Neural progenitor cell (in vitro differentiated cells): ENCODE measurements at regions not wholly inside any gene's neighbourhood (a gene's known extent, or its start where the extent isn't known, plus 50 kb on each side); places are given as distances from the start of the nearest gene placed in this dataset.

Source experiments
- CTCF ChIP-seq: fragments of 200-600 bp; sonication (generic); IDR thresholded peaks from 2 replicates; pipeline ENCODE4 v1.5.1; 2017; ENCODE audit warnings: antibody characterized with exemption, mild to moderate bottlenecking
- EZH2 ChIP-seq: fragments of 200-600 bp; sonication (generic); IDR thresholded peaks from 2 replicates; pipeline ENCODE4 v1.6.1; 2017; ENCODE audit warnings: antibody characterized with exemption, mild to moderate bottlenecking, moderate library complexity
- EZH2phosphoT487 ChIP-seq: fragments of 200-600 bp; sonication (generic); IDR thresholded peaks from 2 replicates; pipeline ENCODE4 v1.6.1; 2017; ENCODE audit warnings: antibody characterized with exemption

GRCh38 chr21:17738176-17738953 lies 80.8 kb downstream of the C21orf91 start:
- no peak for TF ChIP-seq CTCF
- TF ChIP-seq EZH2: no peak
- no peak for TF ChIP-seq EZH2phosphoT487
